ENCODE measurements at regions not wholly inside any gene's neighbourhood (a gene's known extent, or its start where the extent isn't known, plus 50 kb on each side); places are given as distances from the start of the nearest gene placed in this dataset.

GRCh38 chr15:72865486-72865885, 81.9 kb upstream of the ADPGK start:
- Histone ChIP-seq H3K9me3 (ENCODE audit: control insufficient read depth, insufficient read depth, low read depth, low read length) (no peaks in the 10 kb centered on the region), H3K27me3 (ENCODE audit: control insufficient read depth, insufficient read depth, low read length) (no peaks in the 10 kb centered on the region), H3K9ac (ENCODE audit: low read length) (no peak overlapping the region), H3K4me3 (ENCODE audit: low read depth, low read length) (no peak overlapping the region), H3K27ac (ENCODE audit: low read depth, low read length) (no peak overlapping the region), H3K4me1 (ENCODE audit: control insufficient read depth, insufficient read depth, low read length) (no peaks in the 10 kb centered on the region), H3K36me3 (ENCODE audit: control insufficient read depth, insufficient read depth, low read length) (no peaks in the 10 kb centered on the region)

- no peaks in the 10 kb centered on the region for H3K9me3 ChIP-seq (ENCODE audit: control insufficient read depth, insufficient read depth, low read depth, low read length)
- no peak overlapping the region for H3K27ac ChIP-seq (ENCODE audit: low read depth, low read length)
- H3K4me1 ChIP-seq (ENCODE audit: control insufficient read depth, insufficient read depth, low read length): no peaks in the 10 kb centered on the region
- no peaks in the 10 kb centered on the region for H3K36me3 ChIP-seq (ENCODE audit: control insufficient read depth, insufficient read depth, low read length)
- H3K4me3 ChIP-seq (ENCODE audit: low read depth, low read length): no peak overlapping the region
- H3K9ac ChIP-seq (ENCODE audit: low read length): no peak overlapping the region
- H3K27me3 ChIP-seq (ENCODE audit: control insufficient read depth, insufficient read depth, low read length): no peaks in the 10 kb centered on the region
Observed at GRCh38 chr15:72864681-72865080, 81.1 kb upstream of the ADPGK start.

GRCh38 chr15:72861354-72861910, 77.9 kb upstream of the ADPGK start:
- H3K27me3 ChIP-seq (ENCODE audit: control insufficient read depth, insufficient read depth, low read length): no peaks in the 10 kb centered on the region
- no peak overlapping the region for H3K4me3 ChIP-seq (ENCODE audit: low read depth, low read length)
- 0 out of 2 replicates have a peak, but pooled peaks cover 7% of the 10 kb centered on the region for H3K9me3 ChIP-seq (ENCODE audit: control insufficient read depth, insufficient read depth, low read depth, low read length)
- no peaks in the 10 kb centered on the region for H3K36me3 ChIP-seq (ENCODE audit: control insufficient read depth, insufficient read depth, low read length)
- H3K4me1 ChIP-seq (ENCODE audit: control insufficient read depth, insufficient read depth, low read length): peaks cover 4% of the 10 kb centered on the region; the same call in 1 of the 2 replicates
- no peak overlapping the region for H3K27ac ChIP-seq (ENCODE audit: low read depth, low read length)
- H3K9ac ChIP-seq (ENCODE audit: low read length): no peak overlapping the region

- Histone ChIP-seq H3K9me3 (ENCODE audit: control insufficient read depth, insufficient read depth, low read depth, low read length) (0 out of 2 replicates have a peak, but pooled peaks cover 7% of the 10 kb centered on the region), H3K27ac (ENCODE audit: low read depth, low read length) (no peak overlapping the region), H3K4me1 (ENCODE audit: control insufficient read depth, insufficient read depth, low read length) (peaks cover 4% of the 10 kb centered on the region; the same call in 1 of the 2 replicates), H3K4me3 (ENCODE audit: low read depth, low read length) (no peak overlapping the region), H3K9ac (ENCODE audit: low read length) (no peak overlapping the region), H3K27me3 (ENCODE audit: control insufficient read depth, insufficient read depth, low read length) (no peaks in the 10 kb centered on the region), H3K36me3 (ENCODE audit: control insufficient read depth, insufficient read depth, low read length) (no peaks in the 10 kb centered on the region)
Observed at GRCh38 chr15:72859757-72860145, 76.2 kb upstream of the ADPGK start.

GRCh38 chr15:72859017-72859756, 75.6 kb upstream of the ADPGK start:
- no peaks in the 10 kb centered on the region for H3K27me3 ChIP-seq (ENCODE audit: control insufficient read depth, insufficient read depth, low read length)
- 0 out of 2 replicates have a peak, but pooled peaks cover 7% of the 10 kb centered on the region for H3K9me3 ChIP-seq (ENCODE audit: control insufficient read depth, insufficient read depth, low read depth, low read length)
- no peak overlapping the region for H3K9ac ChIP-seq (ENCODE audit: low read length)
- H3K4me1 ChIP-seq (ENCODE audit: control insufficient read depth, insufficient read depth, low read length): peaks cover 4% of the 10 kb centered on the region; the same call in 1 of the 2 replicates
- H3K36me3 ChIP-seq (ENCODE audit: control insufficient read depth, insufficient read depth, low read length): no peaks in the 10 kb centered on the region
- no peak overlapping the region for H3K4me3 ChIP-seq (ENCODE audit: low read depth, low read length)
- H3K27ac ChIP-seq (ENCODE audit: low read depth, low read length): no peak overlapping the region

GRCh38 chr15:72858205-72858604, 74.6 kb upstream of the ADPGK start:
- no peak overlapping the region for H3K9ac ChIP-seq (ENCODE audit: low read length)
- peaks cover 4% of the 10 kb centered on the region; the same call in 1 of the 2 replicates for H3K4me1 ChIP-seq (ENCODE audit: control insufficient read depth, insufficient read depth, low read length)
- H3K27me3 ChIP-seq (ENCODE audit: control insufficient read depth, insufficient read depth, low read length): no peaks in the 10 kb centered on the region
- no peak overlapping the region for H3K27ac ChIP-seq (ENCODE audit: low read depth, low read length)
- H3K9me3 ChIP-seq (ENCODE audit: control insufficient read depth, insufficient read depth, low read depth, low read length): 0 out of 2 replicates have a peak, but pooled peaks cover 7% of the 10 kb centered on the region
- H3K36me3 ChIP-seq (ENCODE audit: control insufficient read depth, insufficient read depth, low read length): no peaks in the 10 kb centered on the region
- H3K4me3 ChIP-seq (ENCODE audit: low read depth, low read length): no peak overlapping the region

GRCh38 chr15:72857331-72858063, 73.9 kb upstream of the ADPGK start:
- Histone ChIP-seq H3K27ac (ENCODE audit: low read depth, low read length) (no peak overlapping the region), H3K4me3 (ENCODE audit: low read depth, low read length) (no peak overlapping the region), H3K9me3 (ENCODE audit: control insufficient read depth, insufficient read depth, low read depth, low read length) (0 out of 2 replicates have a peak, but pooled peaks cover 7% of the 10 kb centered on the region), H3K36me3 (ENCODE audit: control insufficient read depth, insufficient read depth, low read length) (no peaks in the 10 kb centered on the region), H3K4me1 (ENCODE audit: control insufficient read depth, insufficient read depth, low read length) (peaks cover 4% of the 10 kb centered on the region; the same call in 1 of the 2 replicates), H3K27me3 (ENCODE audit: control insufficient read depth, insufficient read depth, low read length) (no peaks in the 10 kb centered on the region), H3K9ac (ENCODE audit: low read length) (no peak overlapping the region)

- Histone ChIP-seq H3K9me3 (ENCODE audit: control insufficient read depth, insufficient read depth, low read depth, low read length) (0 out of 2 replicates have a peak, but pooled peaks cover 7% of the 10 kb centered on the region), H3K36me3 (ENCODE audit: control insufficient read depth, insufficient read depth, low read length) (no peaks in the 10 kb centered on the region), H3K27me3 (ENCODE audit: control insufficient read depth, insufficient read depth, low read length) (no peaks in the 10 kb centered on the region), H3K4me3 (ENCODE audit: low read depth, low read length) (no peak overlapping the region), H3K27ac (ENCODE audit: low read depth, low read length) (no peak overlapping the region), H3K9ac (ENCODE audit: low read length) (no peak overlapping the region), H3K4me1 (ENCODE audit: control insufficient read depth, insufficient read depth, low read length) (peaks cover 4% of the 10 kb centered on the region; the same call in 1 of the 2 replicates)
Observed at GRCh38 chr15:72856549-72857040, 73.0 kb upstream of the ADPGK start.

- Histone ChIP-seq H3K9me3 (ENCODE audit: control insufficient read depth, insufficient read depth, low read depth, low read length) (0 out of 2 replicates have a peak, but pooled peaks cover 7% of the 10 kb centered on the region), H3K27ac (ENCODE audit: low read depth, low read length) (no peak overlapping the region), H3K9ac (ENCODE audit: low read length) (no peak overlapping the region), H3K4me1 (ENCODE audit: control insufficient read depth, insufficient read depth, low read length) (peaks cover 8% of the 10 kb centered on the region; the same call in 1 of the 2 replicates), H3K27me3 (ENCODE audit: control insufficient read depth, insufficient read depth, low read length) (no peaks in the 10 kb centered on the region), H3K4me3 (ENCODE audit: low read depth, low read length) (no peak overlapping the region), H3K36me3 (ENCODE audit: control insufficient read depth, insufficient read depth, low read length) (no peaks in the 10 kb centered on the region)
Observed at GRCh38 chr15:72855791-72856190, 72.2 kb upstream of the ADPGK start.

GRCh38 chr15:72852273-72852672, 68.7 kb upstream of the ADPGK start:
- H3K4me3 ChIP-seq (ENCODE audit: low read depth, low read length): no peak overlapping the region
- H3K4me1 ChIP-seq (ENCODE audit: control insufficient read depth, insufficient read depth, low read length): peaks cover 14% of the 10 kb centered on the region
- H3K27ac ChIP-seq (ENCODE audit: low read depth, low read length): no peak overlapping the region

More at GRCh38 chr15:72852273-72852672, 68.7 kb upstream of the ADPGK start:
- H3K9ac ChIP-seq (ENCODE audit: low read length): no peak overlapping the region
- no peaks in the 10 kb centered on the region for H3K9me3 ChIP-seq (ENCODE audit: control insufficient read depth, insufficient read depth, low read depth, low read length)
- no peaks in the 10 kb centered on the region for H3K27me3 ChIP-seq (ENCODE audit: control insufficient read depth, insufficient read depth, low read length)
- no peaks in the 10 kb centered on the region for H3K36me3 ChIP-seq (ENCODE audit: control insufficient read depth, insufficient read depth, low read length)
